Uterus (tissue), 2 donors: ENCODE measurements at regions not wholly inside any gene's neighbourhood (a gene's known extent, or its start where the extent isn't known, plus 50 kb on each side); places are given as distances from the start of the nearest gene placed in this dataset.
"Not testable (repeated sequence)": the region's sequence is repeated elsewhere in the genome, so short reads cannot be mapped to it uniquely, and the experiment has no call there.

Experiments used
- CTCF ChIP-seq, 4 experiments: fragments of 200-600 bp in 2 of 4; fragments of 450-650 bp in 2 of 4; sonication (generic) in 2 of 4; IDR thresholded peaks; one replicate each; pipeline ENCODE4 v1.5.1; 2016 to 2019; ENCODE audit warnings: antibody characterized with exemption in 4 of 4, mild to moderate bottlenecking in 2 of 4, moderate library complexity in 1 of 4
- POLR2A ChIP-seq, 2 donors: fragments of 450-650 bp; IDR thresholded peaks; one replicate each; pipeline ENCODE4 v1.6.1; 2016; ENCODE audit warnings: antibody characterized with exemption in 2 of 2, mild to moderate bottlenecking in 1 of 2, moderate library complexity in 1 of 2

GRCh38 chr3:34094280-34094679, 295.9 kb downstream of the PDCD6IP start:
- not testable (repeated sequence) for TF ChIP-seq CTCF, POLR2A (IDR thresholded peaks at IDR 0.05)
